Glutamatergic neuron (in vitro differentiated cells): ENCODE measurements at regions not wholly inside any gene's neighbourhood (a gene's known extent, or its start where the extent isn't known, plus 50 kb on each side); places are given as distances from the start of the nearest gene placed in this dataset.

ENCODE experiments used
- DNase-seq: peaks from one replicate; pipeline ENCODE4 v3.0.0; 2022
- H3K27ac Mint-ChIP-seq: one replicate; pipeline ENCODE4 v1.8.0; 2020; ENCODE audit warnings: mild to moderate bottlenecking, mixed read lengths, inconsistent platforms; ENCODE audit not compliant: unreplicated experiment
- H3K27me3 Mint-ChIP-seq: one replicate; pipeline ENCODE4 v1.8.0; 2020; ENCODE audit warnings: mild to moderate bottlenecking, moderate library complexity, mixed read lengths, inconsistent platforms; ENCODE audit not compliant: unreplicated experiment
- H3K36me3 Mint-ChIP-seq: one replicate; pipeline ENCODE4 v1.8.0; 2020; ENCODE audit warnings: mild to moderate bottlenecking, mixed read lengths, inconsistent platforms; ENCODE audit not compliant: unreplicated experiment
- H3K4me1 Mint-ChIP-seq: one replicate; pipeline ENCODE4 v1.8.0; 2020; ENCODE audit warnings: mild to moderate bottlenecking, low read depth, mixed read lengths, inconsistent platforms; ENCODE audit not compliant: unreplicated experiment
- H3K4me3 Mint-ChIP-seq: one replicate; pipeline ENCODE4 v1.8.0; 2020; ENCODE audit warnings: mild to moderate bottlenecking, mixed read lengths, inconsistent platforms; ENCODE audit not compliant: unreplicated experiment
- H3K9me3 Mint-ChIP-seq: one replicate; pipeline ENCODE4 v1.8.0; 2020; ENCODE audit warnings: mild to moderate bottlenecking, moderate library complexity, mixed read lengths, inconsistent platforms; ENCODE audit not compliant: unreplicated experiment
- TF ChIP-seq, protein P1 (sequence below): fragments of 200-600 bp; sonication (generic); IDR thresholded peaks from one replicate; pipeline ENCODE4 v1.5.0; 2021; ENCODE audit not compliant: partially characterized antibody, unreplicated experiment

DNA sequence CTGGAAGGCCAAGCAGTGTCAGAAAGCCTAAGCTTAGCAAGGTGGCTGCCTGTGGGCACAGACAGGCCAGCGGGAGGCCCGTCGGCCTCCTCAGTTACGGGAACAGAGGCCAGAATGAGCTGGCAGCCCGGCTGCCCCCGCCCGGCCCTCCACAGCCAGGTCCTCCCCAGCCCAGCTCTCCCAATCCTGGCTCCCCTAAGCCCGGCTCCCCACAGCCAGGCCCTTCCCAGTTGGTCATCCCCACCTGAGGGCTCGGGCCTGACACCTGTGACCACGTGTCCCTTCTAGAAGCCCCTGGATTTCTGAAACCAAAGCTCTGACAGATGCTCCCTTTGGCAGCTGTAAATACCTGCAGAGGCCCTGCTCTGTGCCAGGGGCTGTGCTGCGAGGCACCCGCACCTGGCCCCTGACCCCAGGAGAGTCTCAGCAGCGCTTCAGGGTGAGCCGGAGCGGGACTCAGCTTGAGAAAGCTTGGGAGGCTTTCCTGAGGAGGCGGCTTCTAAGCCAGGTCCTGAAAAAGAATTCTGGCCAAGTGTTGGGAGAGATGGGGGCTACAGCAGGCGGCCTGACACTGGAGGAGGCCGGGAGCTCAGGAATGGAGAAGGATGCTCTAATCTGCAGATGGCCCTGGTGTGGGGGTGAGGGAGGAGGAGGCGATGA is 80.4 kb upstream of the OLFM1 start:
- no peak for DNase-seq
- H3K9me3 Mint-ChIP-seq: peaks cover 6% of the 10 kb centered on the region
- peaks cover 8% of the 10 kb centered on the region for H3K36me3 Mint-ChIP-seq
- H3K4me1 Mint-ChIP-seq: no peaks in the 10 kb centered on the region
- no peaks in the 10 kb centered on the region for H3K27me3 Mint-ChIP-seq
- no peak overlapping the region for H3K4me3 Mint-ChIP-seq
- TF ChIP-seq, protein P1, sequence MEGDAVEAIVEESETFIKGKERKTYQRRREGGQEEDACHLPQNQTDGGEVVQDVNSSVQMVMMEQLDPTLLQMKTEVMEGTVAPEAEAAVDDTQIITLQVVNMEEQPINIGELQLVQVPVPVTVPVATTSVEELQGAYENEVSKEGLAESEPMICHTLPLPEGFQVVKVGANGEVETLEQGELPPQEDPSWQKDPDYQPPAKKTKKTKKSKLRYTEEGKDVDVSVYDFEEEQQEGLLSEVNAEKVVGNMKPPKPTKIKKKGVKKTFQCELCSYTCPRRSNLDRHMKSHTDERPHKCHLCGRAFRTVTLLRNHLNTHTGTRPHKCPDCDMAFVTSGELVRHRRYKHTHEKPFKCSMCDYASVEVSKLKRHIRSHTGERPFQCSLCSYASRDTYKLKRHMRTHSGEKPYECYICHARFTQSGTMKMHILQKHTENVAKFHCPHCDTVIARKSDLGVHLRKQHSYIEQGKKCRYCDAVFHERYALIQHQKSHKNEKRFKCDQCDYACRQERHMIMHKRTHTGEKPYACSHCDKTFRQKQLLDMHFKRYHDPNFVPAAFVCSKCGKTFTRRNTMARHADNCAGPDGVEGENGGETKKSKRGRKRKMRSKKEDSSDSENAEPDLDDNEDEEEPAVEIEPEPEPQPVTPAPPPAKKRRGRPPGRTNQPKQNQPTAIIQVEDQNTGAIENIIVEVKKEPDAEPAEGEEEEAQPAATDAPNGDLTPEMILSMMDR: no peak
- no peak overlapping the region for H3K27ac Mint-ChIP-seq

DNA sequence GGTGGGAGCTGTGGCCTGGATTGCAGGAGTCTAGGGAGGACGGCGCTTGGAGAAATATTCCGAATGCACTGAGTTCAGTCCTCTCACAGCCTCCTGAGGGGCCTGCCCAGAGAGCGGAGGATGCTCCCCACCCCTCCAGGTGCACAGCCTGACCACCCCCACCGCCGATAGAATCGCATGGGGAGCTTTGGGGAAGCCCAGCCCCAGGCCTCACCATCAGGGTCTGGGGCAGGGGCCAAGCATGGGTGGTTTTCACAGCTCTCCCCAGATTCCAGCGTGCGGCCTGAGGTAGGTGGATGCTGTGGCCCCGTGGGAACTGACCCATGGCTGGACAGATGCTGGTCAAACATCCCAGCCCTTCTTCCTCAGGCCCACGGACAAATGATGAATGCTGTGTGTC is 79.9 kb upstream of the OLFM1 start:
- Mint-ChIP-seq H3K4me3 (no peak overlapping the region), H3K27ac (no peak overlapping the region), H3K9me3 (peaks cover 6% of the 10 kb centered on the region), H3K27me3 (no peaks in the 10 kb centered on the region), H3K4me1 (no peaks in the 10 kb centered on the region), H3K36me3 (peaks cover 8% of the 10 kb centered on the region)
- TF ChIP-seq, protein P1: no peak
- DNase-seq: no peak

DNA sequence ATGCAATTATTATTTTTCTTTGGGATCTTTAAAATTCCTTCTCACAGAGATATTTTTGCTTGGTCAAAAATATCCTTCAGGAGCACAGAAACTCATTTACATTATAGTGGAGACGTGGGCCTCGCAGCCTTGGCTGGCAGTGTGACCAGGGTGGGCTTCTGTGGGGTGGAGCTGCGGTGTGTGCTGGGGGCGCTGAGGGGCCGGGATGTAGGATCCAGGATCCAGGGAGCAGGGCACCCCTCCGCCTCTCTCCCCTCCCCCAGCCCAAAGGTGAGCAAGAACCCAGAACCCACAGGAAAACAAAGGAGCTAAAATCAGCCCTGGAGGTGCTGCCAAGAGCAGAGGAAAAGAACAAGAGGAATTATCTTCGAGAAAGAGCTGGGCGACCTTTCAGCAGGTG is 79.1 kb upstream of the OLFM1 start:
- no peak for DNase-seq
- Mint-ChIP-seq H3K4me1 (no peaks in the 10 kb centered on the region), H3K36me3 (peaks cover 8% of the 10 kb centered on the region), H3K4me3 (no peak overlapping the region), H3K27ac (no peak overlapping the region), H3K9me3 (peaks cover 3% of the 10 kb centered on the region), H3K27me3 (no peaks in the 10 kb centered on the region)
- TF ChIP-seq, protein P1: no peak

DNA sequence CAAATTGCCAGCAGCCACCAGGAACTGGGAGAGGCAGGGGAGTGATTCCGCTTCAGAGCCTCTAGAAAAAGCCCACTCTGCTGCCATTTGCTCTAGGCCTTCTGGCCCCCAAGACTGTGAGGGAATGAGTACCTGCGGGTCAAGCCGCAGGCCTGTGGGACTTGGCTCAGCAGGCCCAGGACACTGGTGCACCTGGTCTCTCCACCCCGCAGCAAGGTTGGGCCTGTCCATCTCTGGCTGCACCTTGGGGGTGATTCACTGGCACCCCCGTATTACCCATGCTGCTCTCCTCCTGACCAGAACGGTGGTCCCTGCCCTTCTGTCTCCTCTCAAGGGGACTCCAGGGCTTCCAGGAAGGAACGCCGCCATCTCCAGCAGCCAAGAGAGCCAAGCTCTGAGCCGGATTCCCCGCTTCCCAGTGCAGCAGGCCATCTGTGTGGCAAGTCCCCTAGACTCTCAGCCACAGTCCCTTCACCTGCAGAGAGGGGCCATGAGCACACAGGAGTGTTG is 78.4 kb upstream of the OLFM1 start:
- TF ChIP-seq, protein P1: no peak
- H3K4me1 Mint-ChIP-seq: peaks cover 2% of the 10 kb centered on the region
- H3K4me3 Mint-ChIP-seq: no peak overlapping the region
- H3K36me3 Mint-ChIP-seq: peaks cover 8% of the 10 kb centered on the region
- no peak overlapping the region for H3K27ac Mint-ChIP-seq
- no peaks in the 10 kb centered on the region for H3K27me3 Mint-ChIP-seq
- no peak for DNase-seq
- H3K9me3 Mint-ChIP-seq: peaks cover 3% of the 10 kb centered on the region

DNA sequence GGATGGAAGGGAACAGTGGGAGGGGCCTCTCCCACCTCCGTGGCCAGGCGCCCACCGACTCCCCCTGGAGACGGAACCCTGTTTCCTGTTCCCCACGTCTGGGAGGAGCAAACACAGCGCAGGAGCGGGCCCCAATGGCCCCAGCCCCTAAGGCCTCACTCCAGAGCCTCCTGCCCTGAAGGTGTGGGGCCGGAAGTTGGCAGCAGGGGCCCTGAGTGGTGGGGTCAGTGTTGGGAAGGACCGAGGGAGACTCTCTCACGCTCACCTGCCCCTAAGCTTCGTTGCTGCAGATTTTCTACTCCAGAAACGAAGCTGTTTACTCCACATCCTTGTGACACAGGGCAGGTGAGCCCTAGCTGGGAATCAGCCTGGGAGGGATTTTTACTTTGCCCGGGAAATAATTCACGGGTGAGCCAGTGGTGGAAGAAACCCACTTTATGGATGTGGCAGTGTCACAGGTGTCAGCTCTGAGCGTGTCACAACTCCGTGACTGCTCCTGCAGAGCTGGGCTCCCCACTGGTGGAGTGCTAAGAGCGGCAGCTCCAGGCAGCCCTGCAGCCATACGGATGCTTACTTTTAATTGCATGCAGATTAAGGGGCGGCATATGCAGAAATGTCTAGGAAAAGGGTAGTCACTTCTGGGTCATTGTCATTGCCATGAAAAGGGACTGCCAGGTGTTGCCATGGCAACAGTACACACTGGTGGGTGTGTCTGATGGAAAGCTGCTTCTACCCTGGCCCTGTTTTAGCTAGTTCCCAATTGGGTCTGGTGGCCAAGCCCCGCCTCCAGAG is 77.5 kb upstream of the OLFM1 start:
- Mint-ChIP-seq H3K9me3 (peaks cover 3% of the 10 kb centered on the region), H3K4me1 (peaks cover 2% of the 10 kb centered on the region), H3K27me3 (no peaks in the 10 kb centered on the region), H3K4me3 (no peak overlapping the region), H3K36me3 (peaks cover 4% of the 10 kb centered on the region), H3K27ac (no peak overlapping the region)
- DNase-seq: no peak
- TF ChIP-seq, protein P1: no peak
